HG03039 (cell line): ENCODE measurements at regions not wholly inside any gene's neighbourhood (a gene's known extent, or its start where the extent isn't known, plus 50 kb on each side); places are given as distances from the start of the nearest gene placed in this dataset.

Source experiments
- ATAC-seq: cut with Tn5 transposase; IDR thresholded peaks from one replicate; pipeline ENCODE4 v1.9.1; 2021; ENCODE audit warnings: mild to moderate bottlenecking, moderate library complexity; ENCODE audit not compliant: unreplicated experiment

DNA sequence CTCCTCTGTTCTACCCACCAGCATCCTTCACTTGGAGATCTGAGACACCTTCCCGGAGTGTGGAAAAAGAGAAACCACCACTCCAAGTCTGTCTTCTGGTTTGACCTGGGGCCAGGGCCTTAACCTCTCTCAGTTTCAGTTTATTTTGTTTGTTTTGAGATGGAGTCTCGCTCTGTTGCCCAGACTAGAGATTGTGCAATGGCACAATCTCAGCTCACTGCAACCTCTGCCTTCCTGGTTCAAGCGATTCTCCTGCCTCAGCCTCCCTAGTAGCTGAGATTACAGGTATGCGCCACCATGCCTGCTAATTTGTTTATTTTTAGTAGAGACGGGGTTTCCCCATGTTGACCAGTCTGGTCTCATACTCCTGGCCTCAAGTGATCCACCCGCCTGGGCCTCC is 271.1 kb upstream of the TNRC6C start:
- ATAC-seq = no peak

DNA sequence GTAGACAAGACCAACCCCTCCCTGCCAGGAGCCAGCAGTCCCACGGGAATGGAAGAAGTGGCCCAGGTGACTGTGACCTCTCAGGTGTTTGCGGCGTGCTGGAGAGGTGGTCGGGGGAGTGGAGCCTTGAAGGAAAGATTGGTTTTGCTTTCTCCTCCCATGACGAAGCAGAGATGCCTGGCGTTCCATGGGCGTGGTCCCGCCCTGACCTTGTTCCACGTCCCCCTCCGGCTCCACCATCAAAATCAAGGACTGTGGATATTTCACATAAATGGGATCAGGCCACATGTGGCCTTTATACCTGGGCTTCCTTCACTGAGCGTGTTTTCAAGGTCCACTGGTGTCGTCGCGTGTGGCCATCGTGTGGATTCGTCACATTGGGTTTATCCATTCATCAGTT is 270.6 kb upstream of the TNRC6C start:
- no peak for ATAC-seq

DNA sequence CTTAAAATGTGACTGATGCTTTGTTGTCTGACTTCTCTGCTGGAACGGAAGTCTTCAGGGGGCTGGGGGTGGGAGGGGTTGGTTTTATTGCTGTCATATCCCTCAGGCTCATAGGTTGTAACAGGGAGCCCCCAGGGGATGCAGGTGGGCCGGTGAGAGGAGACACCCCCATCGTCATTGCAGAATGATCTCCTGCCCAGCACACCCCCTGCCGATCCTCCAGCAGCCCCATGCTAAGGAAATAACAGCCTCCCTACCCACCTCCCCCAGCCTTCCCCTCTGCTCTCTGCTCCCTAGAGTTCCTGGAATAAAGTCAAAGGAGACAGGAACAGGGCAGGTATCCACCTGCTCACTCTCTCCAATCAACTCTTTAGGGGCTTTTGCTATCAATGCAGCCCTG is 270.1 kb upstream of the TNRC6C start:
- no peak for ATAC-seq

DNA sequence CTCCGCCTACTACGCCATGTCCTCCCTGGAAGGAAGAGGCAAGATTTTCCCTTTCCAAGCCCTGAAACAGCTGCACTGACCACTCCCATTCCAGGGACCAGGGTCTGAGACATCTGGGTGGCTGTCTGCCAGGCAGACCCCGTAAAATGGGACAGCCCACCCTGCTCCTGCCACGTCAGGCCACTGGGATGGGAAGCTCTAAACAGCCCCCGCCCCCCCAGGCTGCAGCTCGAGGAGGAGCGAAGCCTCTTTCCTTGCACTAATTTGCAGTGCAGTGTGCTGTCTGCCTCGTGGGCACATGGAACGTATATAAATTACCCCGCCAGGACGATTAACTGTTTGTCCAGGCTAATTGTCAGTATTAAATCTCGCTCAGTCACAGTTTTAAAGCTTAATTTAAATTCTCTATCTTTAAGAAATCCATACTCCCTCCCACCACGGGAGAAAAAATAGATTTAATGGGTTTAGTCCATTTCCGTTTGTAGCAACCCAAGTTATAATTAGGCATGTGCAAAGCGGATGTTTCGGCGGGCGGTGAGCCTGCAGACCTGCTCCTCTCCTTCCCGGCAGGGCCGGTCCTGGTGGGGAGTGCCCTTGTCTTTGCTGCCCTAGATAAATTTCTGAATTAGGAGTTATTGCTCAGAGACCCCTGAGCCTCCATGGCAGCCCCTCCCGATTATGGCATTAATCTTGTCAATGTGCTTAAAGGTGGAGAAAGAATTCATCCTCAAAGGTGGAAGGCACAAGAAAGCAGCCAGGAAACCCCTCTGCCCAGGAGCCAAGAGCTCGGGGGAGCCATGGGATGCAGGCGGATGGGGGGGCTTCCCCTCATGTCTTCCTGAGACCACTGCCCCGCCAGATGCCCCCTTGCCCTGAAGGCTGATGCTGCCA is 268.0 kb upstream of the TNRC6C start:
- ATAC-seq = no peak

DNA sequence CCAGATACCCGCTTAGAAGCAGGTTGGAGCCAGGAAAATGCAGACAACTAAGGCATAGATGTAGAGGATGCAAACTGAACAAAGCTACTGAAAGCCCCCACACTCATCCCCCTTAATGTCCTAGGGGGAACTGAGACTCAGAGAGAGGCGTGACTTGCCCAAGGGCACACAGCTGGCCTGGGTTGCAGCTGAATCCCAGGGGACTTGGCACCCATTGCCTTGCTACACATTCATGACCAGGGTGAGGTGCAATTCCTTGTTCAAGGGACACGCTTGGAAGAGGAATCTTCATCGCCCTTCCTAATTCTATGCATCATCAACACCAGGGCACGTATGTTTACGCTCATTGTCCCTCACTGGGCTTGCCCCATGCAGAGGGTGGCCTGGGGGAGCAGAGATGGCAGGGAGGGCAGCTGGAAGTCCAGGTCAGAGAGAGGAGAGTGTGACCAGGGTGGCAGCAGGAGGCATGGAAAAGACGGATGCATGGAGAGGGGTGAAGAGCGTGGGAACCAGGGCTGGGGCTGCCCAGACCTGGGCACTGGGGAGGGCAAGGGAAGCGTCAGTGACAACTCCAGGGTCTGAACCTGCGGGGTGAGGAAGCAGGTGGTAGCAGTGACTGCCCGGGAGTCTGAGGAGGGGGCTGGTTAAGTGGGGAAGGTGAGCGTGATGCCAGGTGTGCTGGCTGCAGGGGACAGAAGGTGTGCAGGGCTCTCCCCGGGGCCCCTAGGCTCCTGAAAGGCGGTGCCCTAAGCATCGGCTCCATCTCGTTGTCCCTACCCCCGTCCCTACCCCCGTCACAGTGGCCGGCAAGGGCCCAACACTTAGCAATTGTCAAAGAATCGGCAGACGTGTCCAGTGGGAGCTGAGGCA is 267.1 kb upstream of the TNRC6C start:
- ATAC-seq = no peak

DNA sequence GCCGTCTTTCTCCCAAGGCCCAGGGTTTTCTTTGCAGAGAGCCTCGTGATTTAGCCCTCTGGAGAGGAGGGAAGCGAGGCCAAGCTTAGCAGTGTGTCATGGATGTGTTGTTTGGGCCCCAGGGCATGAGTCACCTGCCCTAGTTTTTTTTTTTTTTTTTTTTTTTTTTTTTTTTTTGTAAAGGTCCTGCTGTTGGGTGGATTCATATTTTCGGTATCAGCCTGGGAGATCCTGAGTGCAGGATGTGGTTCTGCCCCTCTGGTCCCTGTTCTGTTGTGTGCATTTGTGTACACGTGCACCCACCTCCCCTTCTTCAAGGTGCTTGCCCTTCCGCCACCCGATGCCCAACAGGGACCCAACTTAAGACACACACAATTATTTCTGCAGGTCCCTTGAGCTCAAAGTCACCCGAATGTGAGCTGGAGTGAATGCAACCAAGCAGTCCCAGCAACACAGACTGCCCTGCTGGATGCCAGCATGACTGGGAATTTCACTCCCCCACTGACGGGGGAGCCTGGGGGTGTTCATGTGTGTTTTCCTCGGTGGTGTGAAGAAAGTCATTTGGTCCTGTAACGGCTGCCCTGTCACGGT is 265.8 kb upstream of the TNRC6C start:
- ATAC-seq = no peak

DNA sequence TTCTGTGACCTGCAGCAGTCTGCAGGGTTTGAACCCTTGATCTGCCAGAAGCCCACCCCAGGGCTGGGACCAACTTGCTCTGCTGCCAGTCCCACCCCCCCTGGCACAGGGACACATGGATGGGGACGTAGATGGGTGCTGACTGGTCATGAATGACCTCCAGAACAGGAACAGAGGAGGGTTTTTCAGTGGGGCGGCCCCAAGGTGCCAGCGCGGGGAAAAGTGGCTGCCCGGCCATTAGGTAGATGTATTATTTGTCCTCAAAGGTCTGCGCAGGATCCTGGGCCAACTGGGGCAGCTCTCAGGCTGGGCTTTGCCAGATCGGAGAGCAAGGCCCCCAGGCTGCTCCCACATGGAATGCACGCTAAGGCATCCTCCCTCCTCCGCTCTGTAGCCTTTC is 265.2 kb upstream of the TNRC6C start:
- no peak for ATAC-seq

DNA sequence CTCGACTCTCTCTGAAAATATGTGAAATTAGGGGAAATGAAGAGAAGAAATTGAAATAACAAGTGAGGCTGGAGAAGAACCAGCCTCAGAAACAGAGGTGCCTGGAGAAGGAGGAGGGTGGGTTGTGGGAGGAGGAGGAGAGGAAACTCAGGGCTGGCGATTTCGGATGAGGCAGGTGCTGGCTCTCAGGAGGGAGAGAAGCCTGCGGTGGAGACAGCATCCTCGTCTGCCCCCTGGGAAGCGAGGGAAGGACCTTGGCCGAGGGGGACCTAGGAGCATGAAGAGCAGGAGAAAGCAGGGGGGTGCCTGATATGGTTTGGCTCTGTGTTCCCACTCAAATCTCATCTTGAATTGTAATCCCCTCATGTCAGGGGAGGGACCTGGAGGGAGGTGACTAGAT is 264.7 kb upstream of the TNRC6C start:
- no peak for ATAC-seq

DNA sequence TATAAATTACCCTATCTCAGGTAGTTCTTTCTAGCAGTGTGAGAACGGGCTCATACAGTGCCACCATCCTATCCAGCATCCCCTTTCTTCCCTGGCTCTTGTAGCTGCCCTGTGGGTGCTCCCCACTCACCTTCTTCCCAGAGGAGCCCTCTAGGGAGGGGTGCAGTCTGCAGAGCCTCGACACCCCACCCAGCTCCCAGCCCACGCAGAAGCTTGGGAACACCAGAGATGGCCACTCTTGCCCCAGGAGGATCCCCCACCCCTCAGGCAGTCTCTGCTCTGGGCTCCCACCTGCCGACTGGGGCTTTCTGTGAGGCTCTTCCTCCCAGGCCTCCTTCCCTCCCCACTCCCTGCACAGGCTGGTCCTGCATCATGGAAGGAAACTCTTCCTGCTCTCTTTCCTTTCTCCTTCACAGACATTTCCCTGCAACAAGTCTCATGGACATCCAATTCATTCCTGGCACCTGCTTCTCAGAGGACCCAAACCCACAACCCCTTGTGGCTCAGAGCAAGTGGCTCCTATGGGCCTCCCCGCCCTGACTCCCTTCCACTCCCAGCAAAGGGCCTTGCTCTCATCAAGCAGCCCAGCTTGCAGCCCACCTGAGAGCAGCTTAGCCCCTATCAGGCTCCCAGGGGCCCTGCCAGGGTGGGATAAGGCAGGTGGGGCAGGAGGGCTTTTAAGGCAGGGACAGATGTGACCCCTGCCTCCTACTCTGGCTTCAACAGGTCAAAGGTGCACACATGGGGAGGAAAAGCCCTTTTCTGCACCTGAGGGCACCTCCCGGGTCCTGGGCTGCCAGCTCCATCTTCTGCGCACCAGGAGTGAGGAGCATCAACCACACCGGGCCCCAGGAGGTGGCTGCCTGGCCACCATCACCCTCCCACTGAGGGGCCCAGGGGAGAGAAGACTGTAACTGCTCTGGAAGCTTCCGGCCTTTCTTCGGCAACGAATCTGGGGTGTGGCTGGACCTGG is 263.8 kb upstream of the TNRC6C start:
- no peak for ATAC-seq

DNA sequence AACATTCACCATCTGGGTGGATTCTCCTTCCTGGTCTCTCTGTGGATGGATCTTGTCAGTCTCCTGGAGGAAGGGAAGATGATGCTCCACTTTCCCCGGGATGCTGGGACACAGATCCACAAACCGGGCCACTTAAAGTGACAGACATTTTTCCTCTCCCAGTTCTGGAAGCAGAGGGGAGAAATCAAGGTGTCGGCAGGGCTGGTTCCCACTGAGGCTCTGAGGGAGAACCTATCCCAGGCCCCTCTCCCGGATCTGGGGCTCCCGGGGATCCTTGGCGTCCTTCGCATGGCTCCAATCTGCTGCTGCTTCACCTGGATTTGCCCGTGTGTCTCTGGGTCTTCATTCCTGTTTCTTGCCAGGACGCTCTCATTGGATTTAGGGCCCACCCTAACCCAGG is 263.1 kb upstream of the TNRC6C start:
- ATAC-seq = no peak

DNA sequence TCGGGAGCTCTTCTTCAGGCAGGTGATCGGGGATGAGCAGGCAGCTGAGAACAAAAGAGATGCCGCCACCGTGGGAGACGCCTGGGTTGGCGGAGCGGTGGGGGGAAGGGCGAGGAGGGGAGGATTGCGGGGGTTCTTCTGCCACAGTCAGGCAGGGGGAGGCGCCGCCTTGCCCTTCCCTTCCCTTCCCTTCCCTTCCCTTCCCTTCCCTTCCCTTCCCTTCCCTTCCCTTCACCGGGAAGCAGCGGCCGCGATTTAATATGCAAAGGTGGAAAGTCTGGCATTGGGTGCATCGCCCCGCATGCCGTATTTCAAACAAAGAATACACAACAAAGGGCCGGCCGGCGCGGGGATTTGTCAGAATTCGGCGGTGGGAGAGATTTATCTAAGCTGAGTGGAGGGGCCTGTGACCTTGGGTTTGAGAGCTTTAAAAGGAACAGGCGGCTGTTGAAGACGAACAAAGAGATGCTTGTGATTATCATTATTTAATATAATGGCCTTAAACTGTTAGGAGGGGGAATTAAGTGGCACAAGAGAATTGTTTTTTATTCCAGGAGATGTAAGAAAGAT is 262.3 kb upstream of the TNRC6C start:
- no peak for ATAC-seq

DNA sequence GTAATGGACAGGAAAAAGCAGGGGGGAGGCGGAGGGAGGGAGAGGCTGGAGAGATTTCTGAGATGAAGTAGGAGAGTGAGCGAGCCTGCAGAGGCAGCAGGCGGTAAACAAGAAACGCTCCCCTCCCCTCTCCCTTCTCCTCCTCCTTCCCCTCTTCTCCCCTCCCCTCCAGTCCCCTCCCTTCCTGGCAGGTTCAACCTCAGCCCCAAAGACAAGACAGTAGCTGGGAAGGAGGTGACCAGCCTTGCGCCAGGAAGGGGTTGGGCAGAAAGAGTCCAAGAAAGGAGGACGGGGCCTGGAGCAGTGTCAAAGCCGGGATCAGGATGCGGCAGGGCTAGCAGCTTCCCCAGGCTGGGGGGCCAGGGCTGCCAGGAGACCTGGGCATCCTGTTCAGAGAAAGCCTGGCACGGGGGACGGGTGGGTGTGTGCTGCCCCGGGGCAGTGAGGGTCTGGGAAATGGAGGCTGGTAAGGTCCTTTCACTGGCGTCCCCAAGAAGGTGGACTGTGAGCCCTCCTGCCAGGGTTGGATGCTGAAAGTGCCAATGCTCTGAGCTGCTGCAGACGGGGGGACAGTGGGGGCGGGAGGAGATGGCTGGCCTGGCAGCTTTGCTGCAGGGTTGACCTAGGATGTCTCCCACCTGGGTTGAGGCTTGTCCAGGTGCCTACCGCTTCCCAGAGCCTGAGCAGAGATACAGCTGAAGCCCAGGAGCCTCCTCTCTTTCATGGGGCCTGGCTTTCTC is 261.6 kb upstream of the TNRC6C start:
- no peak for ATAC-seq

DNA sequence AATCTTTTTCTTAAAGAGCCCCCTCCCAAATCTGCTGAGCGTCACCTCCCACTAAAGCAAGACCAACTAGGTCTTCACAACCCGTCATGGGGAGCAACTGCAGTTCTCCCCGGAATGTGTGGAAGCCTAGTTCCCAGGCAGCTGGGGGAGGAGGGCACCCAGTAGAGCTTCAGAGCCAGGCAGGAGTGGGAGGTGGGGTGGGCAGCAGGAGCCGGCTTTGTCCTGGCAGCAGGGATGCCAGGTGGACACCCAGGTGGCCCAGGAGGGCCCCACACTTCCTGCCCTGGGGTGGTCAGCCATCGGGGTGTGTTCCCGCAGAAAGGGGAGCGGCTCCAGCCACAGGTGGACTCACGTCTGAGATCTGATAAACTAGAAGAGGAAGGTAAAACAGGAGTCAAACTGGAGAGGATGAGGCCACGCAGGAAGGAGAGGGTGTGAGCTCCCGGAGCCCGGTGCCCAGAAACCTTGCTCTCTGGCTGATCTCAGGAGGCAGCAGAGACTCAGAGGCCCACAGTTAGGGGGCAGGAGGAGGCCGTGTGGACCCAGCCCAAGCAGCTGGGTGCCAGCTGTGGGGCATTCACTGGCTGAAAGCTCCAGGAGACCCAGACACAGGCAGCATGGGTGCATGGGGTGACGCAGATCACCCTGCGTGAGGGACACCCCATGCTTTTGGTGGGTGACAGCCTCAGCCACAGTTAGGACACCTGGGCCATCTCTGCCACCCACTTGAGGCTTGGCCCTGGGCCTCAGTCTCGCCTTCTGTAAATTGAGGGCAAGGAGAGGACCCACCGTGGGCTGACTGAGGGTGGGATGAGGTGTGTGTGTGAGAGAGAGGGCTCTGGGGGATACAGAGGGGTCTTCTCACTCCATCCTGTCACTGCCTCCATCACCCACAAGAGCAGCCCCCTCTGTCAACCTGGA is 260.8 kb upstream of the TNRC6C start:
- no peak for ATAC-seq

DNA sequence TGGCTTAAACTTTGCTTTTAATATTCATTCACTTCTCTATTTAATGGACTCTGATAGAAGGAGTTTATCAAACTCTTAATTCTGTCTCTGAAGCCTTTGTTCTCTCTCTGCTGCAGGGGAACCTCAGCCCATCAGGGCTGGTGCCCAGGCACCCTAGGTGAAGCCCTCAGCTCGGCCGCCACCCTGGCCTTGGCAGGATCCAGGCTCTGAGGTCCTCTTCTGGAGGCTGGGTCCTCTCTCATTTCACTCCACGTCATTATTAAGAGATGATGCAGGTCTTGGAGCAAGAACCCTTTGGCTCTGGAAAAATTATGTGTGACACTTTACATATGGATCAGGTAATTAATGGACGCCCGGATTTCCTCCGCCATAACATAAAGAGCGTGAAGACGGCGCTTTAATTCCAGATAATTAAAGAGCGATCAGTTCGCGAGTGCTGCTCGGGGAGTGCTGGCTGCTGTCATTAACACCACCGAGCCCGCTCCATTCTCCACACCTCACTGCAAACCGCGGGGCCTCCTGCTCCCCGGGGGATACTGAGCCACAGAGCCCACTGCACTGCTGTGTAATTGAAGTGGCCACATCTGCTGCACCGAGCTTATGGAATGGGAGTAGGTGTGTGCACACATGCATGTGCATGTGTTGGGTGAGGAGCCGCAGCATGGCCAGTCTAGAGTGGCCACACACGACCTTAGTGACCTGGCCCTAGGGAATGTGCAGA is 259.4 kb upstream of the TNRC6C start:
- ATAC-seq = no peak

DNA sequence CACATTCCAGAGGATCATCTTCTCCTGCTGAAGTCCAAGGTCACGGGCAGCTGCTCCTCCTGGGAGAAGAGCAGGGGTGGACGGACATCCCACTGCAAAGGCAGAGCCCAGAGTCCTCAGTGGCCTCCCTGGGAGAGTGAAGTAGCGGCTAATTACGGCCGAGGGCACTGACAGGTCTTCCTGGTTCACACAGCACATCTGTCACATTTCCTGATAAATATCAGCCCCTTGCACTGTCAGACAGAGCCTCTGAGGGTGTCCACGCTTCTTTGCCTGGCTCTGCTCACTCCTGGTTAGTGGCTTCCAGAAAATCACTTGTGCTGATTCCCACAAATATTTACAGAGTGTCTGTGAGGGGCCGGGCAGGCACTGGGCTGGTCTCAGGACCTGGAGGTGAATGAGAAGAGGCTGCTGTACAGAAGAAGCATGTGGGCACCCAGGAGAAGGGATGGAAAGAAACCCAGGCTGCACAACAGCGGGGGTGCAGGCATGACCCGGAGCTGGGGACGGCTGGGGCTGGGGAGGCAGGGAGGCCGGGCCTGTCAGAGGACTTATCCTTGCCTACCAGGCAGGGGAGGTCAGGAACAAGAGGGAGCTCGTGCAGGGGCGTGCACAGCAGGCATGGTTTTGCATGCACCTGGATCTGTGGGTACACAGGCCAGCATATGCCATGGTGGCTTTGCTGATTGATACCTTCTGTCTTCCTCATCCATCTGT is 258.2 kb upstream of the TNRC6C start:
- ATAC-seq = no peak

DNA sequence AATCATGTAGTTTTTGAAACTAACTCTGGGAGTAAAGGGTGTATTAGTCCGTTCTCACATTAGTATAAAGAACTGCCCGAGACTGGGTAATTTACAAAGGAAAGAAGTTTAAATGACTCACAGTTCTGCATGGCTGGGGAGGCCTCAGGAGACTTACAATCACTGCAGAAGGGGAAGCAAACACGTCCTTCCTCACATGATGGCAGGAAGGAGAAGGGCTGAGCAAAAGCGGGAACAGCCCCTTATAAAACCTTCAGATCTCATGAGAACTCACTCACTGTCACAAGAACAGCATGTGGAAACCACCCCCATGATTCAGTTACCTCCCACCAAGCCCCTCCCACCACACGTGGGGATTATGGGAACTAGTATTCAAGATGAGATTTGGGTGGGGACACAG is 256.5 kb upstream of the TNRC6C start:
- no peak for ATAC-seq
